ENCODE measurements at regions not wholly inside any gene's neighbourhood (a gene's known extent, or its start where the extent isn't known, plus 50 kb on each side); places are given as distances from the start of the nearest gene placed in this dataset.

- Histone ChIP-seq H3K4me3 (replicated peaks; ENCODE audit: insufficient read depth, low read length) (no peak overlapping the region), H3K27ac (replicated peaks) (no peak overlapping the region), H3K27me3 (ENCODE audit: insufficient read depth, poor library complexity, severe bottlenecking) (no peaks in the 10 kb centered on the region)
- DNase-seq (ENCODE audit: low read depth in 1 of 2, low spot score in 1 of 2), result no peak
- TF ChIP-seq SPI1 (IDR thresholded peaks at IDR 0.05; ENCODE audit: borderline replicate concordance, low read depth) (no peak), CTCF (IDR thresholded peaks at IDR 0.05; ENCODE audit: insufficient read depth, low read length) (no peak), REST (IDR thresholded peaks at IDR 0.05; ENCODE audit: insufficient replicate concordance, low read depth) (no peak), POLR2AphosphoS5 (IDR thresholded peaks at IDR 0.05; ENCODE audit: low read depth) (no peak), GABPA (IDR thresholded peaks at IDR 0.05; ENCODE audit: low read depth) (no peak)
Observed at GRCh38 chr20:22027423-22027822, 322.0 kb downstream of the PAX1 start.

GRCh38 chr20:22020201-22020600, 314.7 kb downstream of the PAX1 start:
- Histone ChIP-seq H3K4me3 (replicated peaks; ENCODE audit: insufficient read depth, low read length) (no peak overlapping the region), H3K27ac (replicated peaks) (no peak overlapping the region), H3K27me3 (ENCODE audit: insufficient read depth, poor library complexity, severe bottlenecking) (no peaks in the 10 kb centered on the region)
- no peak for DNase-seq (ENCODE audit: low read depth in 1 of 2, low spot score in 1 of 2)
- TF ChIP-seq CTCF (IDR thresholded peaks at IDR 0.05; ENCODE audit: insufficient read depth, low read length) (no peak), POLR2AphosphoS5 (IDR thresholded peaks at IDR 0.05; ENCODE audit: low read depth) (no peak), GABPA (IDR thresholded peaks at IDR 0.05; ENCODE audit: low read depth) (no peak), REST (IDR thresholded peaks at IDR 0.05; ENCODE audit: insufficient replicate concordance, low read depth) (no peak), SPI1 (IDR thresholded peaks at IDR 0.05; ENCODE audit: borderline replicate concordance, low read depth) (no peak)

- DNase-seq (ENCODE audit: low read depth in 1 of 2, low spot score in 1 of 2), result no peak
- H3K27ac ChIP-seq (replicated peaks), result no peak overlapping the region
- H3K27me3 ChIP-seq (ENCODE audit: insufficient read depth, poor library complexity, severe bottlenecking), result no peaks in the 10 kb centered on the region
- H3K4me3 ChIP-seq (replicated peaks; ENCODE audit: insufficient read depth, low read length), result no peak overlapping the region
- TF ChIP-seq REST (IDR thresholded peaks at IDR 0.05; ENCODE audit: insufficient replicate concordance, low read depth) (no peak), GABPA (IDR thresholded peaks at IDR 0.05; ENCODE audit: low read depth) (no peak), SPI1 (IDR thresholded peaks at IDR 0.05; ENCODE audit: borderline replicate concordance, low read depth) (no peak), POLR2AphosphoS5 (IDR thresholded peaks at IDR 0.05; ENCODE audit: low read depth) (no peak), CTCF (IDR thresholded peaks at IDR 0.05; ENCODE audit: insufficient read depth, low read length) (no peak)
Observed at GRCh38 chr20:22008456-22008855, 303.0 kb downstream of the PAX1 start.

All from HL-60 (cell line).